ENCODE measurements at regions not wholly inside any gene's neighbourhood (a gene's known extent, or its start where the extent isn't known, plus 50 kb on each side); places are given as distances from the start of the nearest gene placed in this dataset.

GRCh38 chr1:90336552-90337324 is 341.8 kb downstream of the ZNF326 start:
- Histone ChIP-seq H3K4me2 (no peak overlapping the region), H2AFZ (no peak overlapping the region), H3K27me3 (no peaks in the 10 kb centered on the region), H3K4me3 (no peak overlapping the region), H3K27ac (no peak overlapping the region), H3K9me2 (replicated peaks; ENCODE audit: insufficient read depth) (no peaks in the 10 kb centered on the region), H4K20me1 (ENCODE audit: insufficient read depth, poor library complexity, severe bottlenecking) (no peaks in the 10 kb centered on the region), H3K9me3 (ENCODE audit: low read depth) (no peaks in the 10 kb centered on the region), H3K79me2 (no peaks in the 10 kb centered on the region), H3K36me3 (replicated peaks; ENCODE audit: insufficient read depth, low read depth) (no peaks in the 10 kb centered on the region), H3K4me1 (ENCODE audit: insufficient read depth) (no peaks in the 10 kb centered on the region)
- no peak for TF ChIP-seq EZH2 (IDR thresholded peaks at IDR 0.05; ENCODE audit: borderline replicate concordance)
- TF ChIP-seq EZH2phosphoT487 (IDR thresholded peaks at IDR 0.05; ENCODE audit: low read depth, severe bottlenecking, unreplicated experiment) = no peak
- TF ChIP-seq, protein P1, sequence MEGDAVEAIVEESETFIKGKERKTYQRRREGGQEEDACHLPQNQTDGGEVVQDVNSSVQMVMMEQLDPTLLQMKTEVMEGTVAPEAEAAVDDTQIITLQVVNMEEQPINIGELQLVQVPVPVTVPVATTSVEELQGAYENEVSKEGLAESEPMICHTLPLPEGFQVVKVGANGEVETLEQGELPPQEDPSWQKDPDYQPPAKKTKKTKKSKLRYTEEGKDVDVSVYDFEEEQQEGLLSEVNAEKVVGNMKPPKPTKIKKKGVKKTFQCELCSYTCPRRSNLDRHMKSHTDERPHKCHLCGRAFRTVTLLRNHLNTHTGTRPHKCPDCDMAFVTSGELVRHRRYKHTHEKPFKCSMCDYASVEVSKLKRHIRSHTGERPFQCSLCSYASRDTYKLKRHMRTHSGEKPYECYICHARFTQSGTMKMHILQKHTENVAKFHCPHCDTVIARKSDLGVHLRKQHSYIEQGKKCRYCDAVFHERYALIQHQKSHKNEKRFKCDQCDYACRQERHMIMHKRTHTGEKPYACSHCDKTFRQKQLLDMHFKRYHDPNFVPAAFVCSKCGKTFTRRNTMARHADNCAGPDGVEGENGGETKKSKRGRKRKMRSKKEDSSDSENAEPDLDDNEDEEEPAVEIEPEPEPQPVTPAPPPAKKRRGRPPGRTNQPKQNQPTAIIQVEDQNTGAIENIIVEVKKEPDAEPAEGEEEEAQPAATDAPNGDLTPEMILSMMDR (IDR thresholded peaks at IDR 0.05; ENCODE audit: poor library complexity) = no peak
- no peak for DNase-seq (ENCODE audit: low spot score)
- WGBS (ENCODE audit: low lambda C conversion rate, missing lambda C conversion rate) = 89% methylated on average over 8 of the region's 8 CpGs

GRCh38 chr1:90335558-90335957 is 340.6 kb downstream of the ZNF326 start:
- Histone ChIP-seq H3K4me3 (no peak overlapping the region), H3K27ac (no peak overlapping the region), H3K27me3 (no peaks in the 10 kb centered on the region), H3K9me3 (ENCODE audit: low read depth) (no peaks in the 10 kb centered on the region), H3K36me3 (replicated peaks; ENCODE audit: insufficient read depth, low read depth) (no peaks in the 10 kb centered on the region), H3K9me2 (replicated peaks; ENCODE audit: insufficient read depth) (no peaks in the 10 kb centered on the region), H3K4me1 (ENCODE audit: insufficient read depth) (no peaks in the 10 kb centered on the region), H4K20me1 (ENCODE audit: insufficient read depth, poor library complexity, severe bottlenecking) (no peaks in the 10 kb centered on the region), H3K79me2 (no peaks in the 10 kb centered on the region), H3K4me2 (no peak overlapping the region), H2AFZ (no peak overlapping the region)
- TF ChIP-seq EZH2phosphoT487 (IDR thresholded peaks at IDR 0.05; ENCODE audit: low read depth, severe bottlenecking, unreplicated experiment) = no peak
- no peak for TF ChIP-seq EZH2 (IDR thresholded peaks at IDR 0.05; ENCODE audit: borderline replicate concordance)
- TF ChIP-seq, protein P1 (IDR thresholded peaks at IDR 0.05; ENCODE audit: poor library complexity) = no peak
- 55% methylated on average over 3 of the region's 3 CpGs for WGBS (ENCODE audit: low lambda C conversion rate, missing lambda C conversion rate)
- DNase-seq (ENCODE audit: low spot score) = no peak

GRCh38 chr1:90334137-90334536 is 339.2 kb downstream of the ZNF326 start:
- H2AFZ ChIP-seq = no peak overlapping the region
- no peak for DNase-seq (ENCODE audit: low spot score)
- no peaks in the 10 kb centered on the region for H3K9me2 ChIP-seq (replicated peaks; ENCODE audit: insufficient read depth)
- H3K4me3 ChIP-seq = no peak overlapping the region
- H3K9me3 ChIP-seq (ENCODE audit: low read depth) = no peaks in the 10 kb centered on the region
- no peaks in the 10 kb centered on the region for H3K4me1 ChIP-seq (ENCODE audit: insufficient read depth)
- no peak overlapping the region for H3K4me2 ChIP-seq
- H3K36me3 ChIP-seq (replicated peaks; ENCODE audit: insufficient read depth, low read depth) = no peaks in the 10 kb centered on the region
- TF ChIP-seq EZH2 (IDR thresholded peaks at IDR 0.05; ENCODE audit: borderline replicate concordance) (no peak), EZH2phosphoT487 (IDR thresholded peaks at IDR 0.05; ENCODE audit: low read depth, severe bottlenecking, unreplicated experiment) (no peak)
- TF ChIP-seq, protein P1 (IDR thresholded peaks at IDR 0.05; ENCODE audit: poor library complexity) = no peak
- no peaks in the 10 kb centered on the region for H3K27me3 ChIP-seq
- H4K20me1 ChIP-seq (ENCODE audit: insufficient read depth, poor library complexity, severe bottlenecking) = no peaks in the 10 kb centered on the region
- no peaks in the 10 kb centered on the region for H3K79me2 ChIP-seq
- no peak overlapping the region for H3K27ac ChIP-seq
- 86% methylated on average over 5 of the region's 5 CpGs for WGBS (ENCODE audit: low lambda C conversion rate, missing lambda C conversion rate)
